Activated T-cell treated with anti-CD3 and anti-CD28 coated beads, Interleukin-2, amount 50 U/mL, for 72 hours (primary cell): ENCODE measurements at regions not wholly inside any gene's neighbourhood (a gene's known extent, or its start where the extent isn't known, plus 50 kb on each side); places are given as distances from the start of the nearest gene placed in this dataset.

ENCODE experiments used
- ATAC-seq, 2 donors: fragments of 150-1000 bp; cut with Tn5 transposase; replicated peaks in 1 of 2; 2 replicates each; pipeline ENCODE4 v1.10.0; 2021; ENCODE audit warnings: moderate library complexity in 2 of 2, mild to moderate bottlenecking in 1 of 2
- DNase-seq, 2 donors: peaks; one replicate each; pipeline ENCODE4 v3.0.0; 2021 to 2022; ENCODE audit warnings: mixed read lengths in 1 of 2
- H3K27ac Mint-ChIP-seq: one replicate; pipeline ENCODE4 v1.8.0; 2022; ENCODE audit warnings: mild to moderate bottlenecking, moderate library complexity, mixed read lengths
- H3K27me3 Mint-ChIP-seq: one replicate; pipeline ENCODE4 v1.8.0; 2022; ENCODE audit warnings: low read depth, mixed read lengths
- H3K36me3 Mint-ChIP-seq, 2 donors: one replicate each; pipeline ENCODE4 v1.8.0; 2022; ENCODE audit warnings: mixed read lengths in 2 of 2, mild to moderate bottlenecking in 1 of 2; ENCODE audit not compliant: insufficient read depth in 2 of 2
- H3K4me1 Mint-ChIP-seq: one replicate; pipeline ENCODE4 v1.8.0; 2022; ENCODE audit warnings: low read depth, mixed read lengths
- H3K4me3 Mint-ChIP-seq, 2 donors: one replicate each; pipeline ENCODE4 v1.8.0; 2022; ENCODE audit warnings: mild to moderate bottlenecking in 2 of 2, mixed read lengths in 2 of 2, moderate library complexity in 2 of 2
- H3K9me3 Mint-ChIP-seq, 2 donors: one replicate each; pipeline ENCODE4 v1.8.0; 2022; ENCODE audit warnings: mixed read lengths in 2 of 2

GRCh38 chr4:81807386-81807785 lies 335.7 kb upstream of the RASGEF1B start:
- H3K4me3 Mint-ChIP-seq: no peak overlapping the region
- ATAC-seq (no peak), DNase-seq (no peak)
- no peaks in the 10 kb centered on the region for H3K36me3 Mint-ChIP-seq
- H3K27me3 Mint-ChIP-seq: peaks cover 33% of the 10 kb centered on the region
- H3K4me1 Mint-ChIP-seq: peaks cover 8% of the 10 kb centered on the region
- H3K27ac Mint-ChIP-seq: no peak overlapping the region
- peaks cover 0 to 3% of the 10 kb centered on the region in 2 donors for H3K9me3 Mint-ChIP-seq

- peaks cover 0 to 3% of the 10 kb centered on the region in 2 donors for H3K9me3 Mint-ChIP-seq
- H3K36me3 Mint-ChIP-seq: no peaks in the 10 kb centered on the region
- no peak overlapping the region for H3K4me3 Mint-ChIP-seq
- H3K27me3 Mint-ChIP-seq: peaks cover 26% of the 10 kb centered on the region
- no peak for ATAC-seq
- no peak for DNase-seq
- H3K4me1 Mint-ChIP-seq: peaks cover 16% of the 10 kb centered on the region
- no peak overlapping the region for H3K27ac Mint-ChIP-seq
These were observed 334.8 kb upstream of the RASGEF1B start for GRCh38 chr4:81806485-81806884.

- Mint-ChIP-seq H3K27me3 (peaks cover 18% of the 10 kb centered on the region), H3K36me3 (no peaks in the 10 kb centered on the region), H3K4me3 (no peak overlapping the region), H3K27ac (no peak overlapping the region), H3K9me3 (peaks cover 0 to 3% of the 10 kb centered on the region in 2 donors), H3K4me1 (peaks cover 16% of the 10 kb centered on the region)
- ATAC-seq: no peak
- no peak for DNase-seq
These were observed 333.1 kb upstream of the RASGEF1B start for GRCh38 chr4:81804849-81805248.

GRCh38 chr4:81802285-81802846 lies 330.7 kb upstream of the RASGEF1B start:
- no peak overlapping the region for H3K27ac Mint-ChIP-seq
- peaks cover 0 to 2% of the 10 kb centered on the region in 2 donors for H3K36me3 Mint-ChIP-seq
- peaks cover 15% of the 10 kb centered on the region for H3K27me3 Mint-ChIP-seq
- DNase-seq (no peak), ATAC-seq (peak in 1 of 2 donors; percentile 21)
- no peak overlapping the region for H3K4me3 Mint-ChIP-seq
- H3K4me1 Mint-ChIP-seq: peaks cover 27% of the 10 kb centered on the region
- peaks cover 0 to 6% of the 10 kb centered on the region in 2 donors for H3K9me3 Mint-ChIP-seq

- DNase-seq (no peak), ATAC-seq (no peak)
- H3K36me3 Mint-ChIP-seq: peaks cover 0 to 2% of the 10 kb centered on the region in 2 donors
- H3K27ac Mint-ChIP-seq: no peak overlapping the region
- H3K27me3 Mint-ChIP-seq: peaks cover 13% of the 10 kb centered on the region
- H3K4me1 Mint-ChIP-seq: peaks cover 35% of the 10 kb centered on the region
- no peak overlapping the region for H3K4me3 Mint-ChIP-seq
- peaks cover 0 to 7% of the 10 kb centered on the region in 2 donors for H3K9me3 Mint-ChIP-seq
These were observed 327.7 kb upstream of the RASGEF1B start for GRCh38 chr4:81799371-81799770.

- Mint-ChIP-seq H3K27ac (peak overlapping the region; percentile 21), H3K9me3 (peaks cover 0 to 4% of the 10 kb centered on the region in 2 donors), H3K4me3 (peak overlapping the region in 1 of 2 donors; percentile 40), H3K4me1 (peaks cover 23% of the 10 kb centered on the region), H3K36me3 (peaks cover 0 to 2% of the 10 kb centered on the region in 2 donors), H3K27me3 (no peaks in the 10 kb centered on the region)
- ATAC-seq (no peak), DNase-seq (no peak)
These were observed 325.3 kb upstream of the RASGEF1B start for GRCh38 chr4:81796790-81797528.

GRCh38 chr4:81792521-81792920 lies 320.8 kb upstream of the RASGEF1B start:
- no peak for DNase-seq
- H3K27me3 Mint-ChIP-seq: no peaks in the 10 kb centered on the region
- ATAC-seq: no peak
- H3K4me1 Mint-ChIP-seq: peaks cover 18% of the 10 kb centered on the region
- peaks cover 0 to under 1% of the 10 kb centered on the region in 2 donors for H3K36me3 Mint-ChIP-seq
- H3K4me3 Mint-ChIP-seq: no peak overlapping the region
- H3K9me3 Mint-ChIP-seq: peaks cover 0 to 2% of the 10 kb centered on the region in 2 donors
- no peak overlapping the region for H3K27ac Mint-ChIP-seq

GRCh38 chr4:81790477-81790876 lies 318.8 kb upstream of the RASGEF1B start:
- peaks cover 22% of the 10 kb centered on the region for H3K4me1 Mint-ChIP-seq
- H3K9me3 Mint-ChIP-seq: no peaks in the 10 kb centered on the region
- no peaks in the 10 kb centered on the region for H3K27me3 Mint-ChIP-seq
- H3K36me3 Mint-ChIP-seq: no peaks in the 10 kb centered on the region
- H3K27ac Mint-ChIP-seq: no peak overlapping the region
- ATAC-seq: no peak
- no peak overlapping the region for H3K4me3 Mint-ChIP-seq
- no peak for DNase-seq

GRCh38 chr4:81789741-81790399 lies 318.2 kb upstream of the RASGEF1B start:
- H3K36me3 Mint-ChIP-seq: no peaks in the 10 kb centered on the region
- no peak overlapping the region for H3K27ac Mint-ChIP-seq
- no peak overlapping the region for H3K4me3 Mint-ChIP-seq
- H3K4me1 Mint-ChIP-seq: peaks cover 22% of the 10 kb centered on the region
- H3K27me3 Mint-ChIP-seq: no peaks in the 10 kb centered on the region
- no peaks in the 10 kb centered on the region for H3K9me3 Mint-ChIP-seq
- no peak for DNase-seq
- no peak for ATAC-seq

GRCh38 chr4:81789158-81789557 lies 317.5 kb upstream of the RASGEF1B start:
- H3K9me3 Mint-ChIP-seq: no peaks in the 10 kb centered on the region
- no peak for DNase-seq
- no peak overlapping the region for H3K27ac Mint-ChIP-seq
- H3K27me3 Mint-ChIP-seq: no peaks in the 10 kb centered on the region
- no peak overlapping the region for H3K4me3 Mint-ChIP-seq
- H3K4me1 Mint-ChIP-seq: peaks cover 22% of the 10 kb centered on the region
- no peaks in the 10 kb centered on the region for H3K36me3 Mint-ChIP-seq
- no peak for ATAC-seq

- peaks cover 22% of the 10 kb centered on the region for H3K4me1 Mint-ChIP-seq
- DNase-seq (no peak), ATAC-seq (no peak)
- H3K27ac Mint-ChIP-seq: no peak overlapping the region
- no peaks in the 10 kb centered on the region for H3K9me3 Mint-ChIP-seq
- no peaks in the 10 kb centered on the region for H3K27me3 Mint-ChIP-seq
- H3K4me3 Mint-ChIP-seq: no peak overlapping the region
- no peaks in the 10 kb centered on the region for H3K36me3 Mint-ChIP-seq
These were observed 315.1 kb upstream of the RASGEF1B start for GRCh38 chr4:81786766-81787165.

- Mint-ChIP-seq H3K27ac (no peak overlapping the region), H3K4me1 (peaks cover 22% of the 10 kb centered on the region), H3K9me3 (no peaks in the 10 kb centered on the region), H3K36me3 (no peaks in the 10 kb centered on the region), H3K27me3 (no peaks in the 10 kb centered on the region), H3K4me3 (no peak overlapping the region)
- DNase-seq (no peak), ATAC-seq (peak in 1 of 2 donors; percentile 49)
These were observed 314.5 kb upstream of the RASGEF1B start for GRCh38 chr4:81786063-81786763.

GRCh38 chr4:81785338-81785737 lies 313.6 kb upstream of the RASGEF1B start:
- no peak for ATAC-seq
- Mint-ChIP-seq H3K4me1 (peaks cover 22% of the 10 kb centered on the region), H3K27me3 (no peaks in the 10 kb centered on the region), H3K9me3 (no peaks in the 10 kb centered on the region), H3K27ac (no peak overlapping the region), H3K36me3 (no peaks in the 10 kb centered on the region), H3K4me3 (no peak overlapping the region)
- DNase-seq: no peak
